HG02759 (cell line): ENCODE measurements at regions not wholly inside any gene's neighbourhood (a gene's known extent, or its start where the extent isn't known, plus 50 kb on each side); places are given as distances from the start of the nearest gene placed in this dataset.
"Not testable (repeated sequence)": the region's sequence is repeated elsewhere in the genome, so short reads cannot be mapped to it uniquely, and the experiment has no call there.

Experiments
- ATAC-seq: cut with Tn5 transposase; IDR thresholded peaks from one replicate; pipeline ENCODE4 v1.9.1; 2021; ENCODE audit warnings: mild to moderate bottlenecking, moderate library complexity; ENCODE audit not compliant: unreplicated experiment

DNA sequence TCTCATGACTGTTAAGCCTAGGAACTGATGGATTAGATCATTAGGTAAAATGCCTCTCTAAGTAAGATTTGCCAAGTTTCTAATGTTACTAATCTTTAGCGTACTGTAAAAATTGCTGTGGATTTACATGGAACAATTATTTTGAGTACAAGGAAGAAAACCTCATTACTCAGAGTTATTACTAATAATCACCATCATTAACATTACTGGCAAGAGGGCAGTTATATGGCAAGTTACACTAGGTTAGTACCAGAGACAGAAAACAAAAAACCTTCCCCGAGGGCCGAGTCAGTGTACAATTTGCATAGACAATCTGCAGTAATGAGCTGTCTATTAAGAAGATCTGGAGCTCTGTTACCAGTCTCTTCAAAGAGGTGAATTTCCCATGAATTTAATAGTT lies 775.6 kb downstream of the GATA3 start:
- no peak for ATAC-seq

DNA sequence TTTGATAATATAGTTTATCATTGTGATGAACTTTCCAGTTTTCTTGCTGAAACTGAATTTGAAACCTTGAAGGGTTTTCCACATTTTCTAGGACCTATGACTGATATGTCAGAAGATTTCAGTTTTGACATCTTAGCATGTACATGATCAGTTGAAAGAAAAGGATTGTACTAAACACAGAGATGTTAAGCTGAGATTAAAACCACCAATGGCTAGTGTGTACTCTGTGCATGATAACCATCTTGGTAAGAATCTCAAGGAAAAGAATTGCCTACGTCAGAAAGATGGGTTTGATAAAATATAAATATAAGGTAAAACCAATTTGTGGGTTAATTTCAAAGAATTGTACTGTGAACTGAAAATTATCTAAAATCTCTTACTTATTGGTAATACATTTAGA lies 776.4 kb downstream of the GATA3 start:
- no peak for ATAC-seq

DNA sequence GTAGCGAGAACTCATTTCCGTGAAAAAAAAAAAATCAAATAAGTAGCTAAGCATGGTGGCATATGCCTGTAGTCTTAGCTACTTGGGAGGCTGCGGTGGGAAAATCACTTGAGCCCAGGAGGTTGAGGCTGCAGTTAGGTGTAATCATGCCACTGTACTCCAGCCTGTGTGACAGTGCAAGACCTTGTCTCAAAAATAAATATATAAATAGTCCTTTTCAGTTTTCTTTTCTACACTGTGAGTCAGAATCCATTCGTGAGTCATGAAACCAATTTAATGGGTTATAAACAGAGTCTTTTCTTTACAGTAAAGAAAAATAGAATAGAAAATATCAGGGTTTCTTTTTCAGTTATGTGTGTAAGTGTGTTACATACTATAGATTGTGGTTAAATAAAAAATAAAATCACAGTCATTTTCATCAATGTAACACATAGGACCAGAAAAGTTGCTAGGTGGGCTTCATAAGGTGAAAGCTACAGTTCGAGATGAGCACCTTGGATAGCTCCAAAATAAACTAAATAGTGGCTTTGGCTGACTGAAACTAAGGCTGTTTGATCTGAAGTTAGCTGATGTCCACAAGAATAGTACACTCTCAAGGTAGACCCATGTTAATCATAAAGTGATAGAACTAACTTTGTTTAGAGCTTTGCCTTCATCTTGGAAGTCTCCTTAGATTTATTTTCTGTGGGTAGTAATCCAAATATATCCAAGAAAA lies 781.1 kb downstream of the GATA3 start:
- no peak for ATAC-seq

DNA sequence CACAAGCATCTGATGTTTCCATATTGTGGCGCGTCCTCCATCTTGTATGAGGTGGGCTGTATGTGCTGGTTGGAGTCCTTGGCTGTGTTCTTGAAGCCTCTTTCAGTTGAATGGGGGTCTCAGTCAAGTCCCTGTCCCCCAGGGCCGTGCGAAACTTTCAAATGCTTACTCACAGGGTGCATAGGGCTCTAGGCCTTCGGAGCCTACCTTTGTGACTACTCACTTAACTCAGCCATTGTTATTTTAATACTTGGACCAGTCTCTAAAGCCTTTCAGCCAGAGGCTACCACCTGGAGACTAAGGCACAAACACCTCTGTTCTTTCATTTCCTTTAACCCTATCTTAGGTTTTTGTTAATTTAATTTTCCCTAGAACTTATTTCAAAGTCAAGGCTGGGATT lies 785.9 kb downstream of the GATA3 start:
- ATAC-seq, result no peak

DNA sequence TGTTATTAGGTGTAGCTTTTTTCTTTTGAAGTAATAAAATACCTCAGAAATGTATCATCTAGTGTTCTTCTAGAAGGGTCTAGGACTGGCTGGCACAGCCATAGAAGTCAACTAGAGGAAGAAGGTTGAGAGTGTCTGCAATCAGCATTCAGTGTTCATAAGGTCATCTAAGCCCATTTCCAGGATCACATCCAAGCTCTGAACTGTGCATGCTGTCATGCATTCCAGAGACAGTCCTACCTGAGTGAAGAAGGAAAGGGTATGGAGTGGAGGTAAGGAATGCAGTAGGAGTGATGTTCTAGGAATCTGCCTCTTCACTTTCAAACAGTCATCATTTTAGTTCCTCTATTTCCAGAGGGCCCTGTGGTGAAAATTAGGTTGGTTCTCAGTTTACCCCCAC lies 789.7 kb downstream of the GATA3 start:
- ATAC-seq, result no peak

DNA sequence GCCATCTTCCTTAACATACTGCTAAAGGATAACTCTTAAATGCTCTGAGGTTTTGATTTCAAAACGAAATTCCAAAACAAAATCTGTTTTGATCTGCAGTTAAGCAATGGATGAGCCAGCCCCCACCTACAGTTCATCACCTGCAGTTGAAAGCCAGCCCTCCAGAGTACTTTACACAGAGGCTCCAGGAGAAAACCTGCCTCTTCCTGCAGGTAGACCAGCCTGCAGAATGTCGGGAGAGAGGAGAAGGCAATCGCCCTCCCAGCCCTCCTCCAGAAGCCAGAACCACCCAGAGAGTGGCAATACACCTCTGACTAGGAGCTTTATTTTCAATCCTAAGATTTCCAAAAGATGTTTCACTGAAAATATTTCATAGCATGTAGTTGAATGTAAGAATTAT lies 798.1 kb downstream of the GATA3 start:
- no peak for ATAC-seq

DNA sequence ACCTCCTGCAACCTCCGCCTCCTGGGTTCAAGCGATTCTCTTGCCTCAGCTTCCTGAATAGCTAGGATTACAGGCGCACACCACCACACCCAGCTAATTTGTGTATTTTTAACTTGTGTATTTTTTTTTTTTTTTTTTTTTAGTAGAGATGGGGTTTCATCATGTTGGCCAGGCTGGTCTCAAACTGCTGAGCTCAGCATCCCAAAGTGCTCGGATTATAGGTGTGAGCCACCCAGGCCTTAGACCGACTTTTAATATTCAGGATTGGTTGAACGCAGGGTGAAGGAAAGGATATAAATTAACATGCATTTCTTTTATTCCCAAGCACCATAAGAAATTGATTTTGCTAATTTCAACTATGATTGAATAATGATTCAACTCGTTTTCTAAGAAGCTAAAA lies 798.6 kb downstream of the GATA3 start:
- ATAC-seq, result no peak

DNA sequence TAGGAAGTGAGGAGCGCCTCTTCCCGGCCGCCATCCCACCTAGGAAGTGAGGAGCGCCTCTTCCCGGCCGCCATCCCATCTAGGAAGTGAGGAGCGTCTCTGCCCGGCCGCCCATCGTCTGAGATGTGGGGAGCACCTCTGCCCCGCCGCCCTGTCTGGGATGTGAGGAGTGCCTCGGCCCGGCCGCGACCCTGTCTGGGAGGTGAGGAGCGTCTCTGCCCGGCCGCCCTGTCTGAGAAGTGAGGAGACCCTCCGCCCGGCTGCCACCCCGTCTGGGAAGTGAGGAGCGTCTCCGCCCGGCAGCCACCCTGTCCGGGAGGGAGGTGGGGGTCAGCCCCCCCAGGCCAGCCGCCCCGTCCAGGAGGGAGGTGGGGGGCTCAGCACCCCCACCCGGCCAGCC lies 814.4 kb downstream of the GATA3 start:
- ATAC-seq, result not testable (repeated sequence)

DNA sequence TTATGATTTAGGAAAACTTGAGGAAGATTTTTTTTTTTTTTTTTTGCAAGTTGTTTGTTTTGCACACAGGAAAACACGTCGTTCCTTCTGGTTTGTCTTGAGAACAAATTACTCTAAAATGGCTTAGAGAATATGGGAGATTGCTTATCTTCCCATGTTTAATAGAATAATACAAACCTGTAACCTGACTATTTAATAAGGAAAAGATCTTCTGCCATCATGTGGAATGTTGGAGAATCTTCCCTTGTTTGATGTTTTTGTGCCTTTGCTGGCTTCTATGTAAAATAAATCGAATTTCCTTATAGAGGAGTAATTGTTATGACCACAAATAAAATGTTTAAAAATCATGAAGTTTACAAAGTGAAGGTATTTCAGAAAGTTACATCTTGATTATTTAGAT lies 818.8 kb downstream of the GATA3 start:
- ATAC-seq, result no peak

DNA sequence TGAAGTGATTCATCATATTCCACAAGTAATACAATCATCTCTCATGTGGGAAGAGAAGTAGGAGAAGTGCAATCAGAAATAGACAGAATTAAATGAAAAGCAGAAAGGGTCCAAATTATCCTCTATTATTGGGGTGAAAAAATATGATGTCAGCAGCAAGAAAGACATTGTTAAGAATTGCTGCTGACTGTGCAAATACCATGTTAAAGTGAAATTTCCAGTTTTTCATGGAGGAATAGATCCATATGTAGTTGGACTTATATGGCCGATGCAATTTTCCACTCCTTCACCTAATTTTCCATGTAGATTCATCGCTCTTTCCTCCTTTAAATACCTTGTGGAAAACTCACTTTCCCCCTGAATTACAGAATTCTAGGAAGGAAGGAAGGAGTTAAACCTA lies 819.8 kb downstream of the GATA3 start:
- no peak for ATAC-seq

DNA sequence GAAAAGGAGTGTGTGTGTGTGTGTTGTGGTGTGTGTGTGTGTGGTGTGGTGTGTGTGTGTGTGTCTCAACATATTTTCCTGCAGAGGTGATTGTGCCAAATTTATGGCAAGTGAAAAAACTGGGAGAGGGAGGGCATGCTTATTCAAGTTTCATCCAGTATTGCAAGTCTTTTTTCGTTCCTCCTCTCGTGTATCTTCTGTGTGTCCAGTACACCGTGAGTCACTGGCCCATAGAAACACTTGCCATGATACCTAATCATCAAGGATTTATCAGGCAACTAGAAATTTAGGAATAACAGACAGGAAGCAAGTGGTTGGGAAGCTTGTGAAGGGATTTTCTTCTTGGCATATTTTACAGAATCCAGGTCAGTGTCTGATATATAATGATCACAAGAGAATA lies 820.5 kb downstream of the GATA3 start:
- ATAC-seq, result no peak

DNA sequence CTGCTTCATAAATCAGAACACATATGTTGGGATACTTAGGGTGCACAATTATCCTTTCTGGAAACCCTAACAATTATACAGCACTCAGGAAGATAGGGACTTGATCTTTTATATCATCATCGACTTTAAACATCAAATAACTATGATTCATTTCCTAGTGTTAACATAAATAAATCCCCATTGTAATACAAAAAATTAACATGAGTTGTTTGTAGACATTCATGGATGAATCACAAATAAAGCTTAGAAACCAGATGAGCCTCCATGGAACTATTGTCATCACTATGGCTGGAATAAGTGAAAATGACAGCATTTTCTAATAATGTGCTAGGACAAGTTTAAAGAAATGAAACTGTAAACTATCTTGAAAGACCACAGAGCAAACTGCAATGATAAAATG lies 821.7 kb downstream of the GATA3 start:
- ATAC-seq, result no peak

DNA sequence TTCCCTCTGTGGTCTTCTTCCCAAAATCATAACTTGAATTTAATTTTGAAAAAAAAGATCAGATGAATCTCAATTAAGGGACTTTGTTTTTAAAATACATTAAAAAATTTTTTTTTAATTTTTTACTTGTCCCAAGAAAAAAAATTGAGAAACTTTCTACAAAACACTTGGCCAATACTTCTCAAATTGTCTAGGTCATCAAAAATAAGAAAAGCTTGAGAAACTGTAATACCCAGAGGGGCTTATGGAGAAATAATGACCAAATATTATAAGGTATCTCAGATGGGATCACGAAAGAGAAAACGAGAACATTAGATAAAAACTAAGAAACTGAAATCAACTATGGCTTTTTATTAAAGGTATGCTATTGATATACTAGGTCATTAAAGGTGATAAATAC lies 835.0 kb downstream of the GATA3 start:
- ATAC-seq, result no peak

DNA sequence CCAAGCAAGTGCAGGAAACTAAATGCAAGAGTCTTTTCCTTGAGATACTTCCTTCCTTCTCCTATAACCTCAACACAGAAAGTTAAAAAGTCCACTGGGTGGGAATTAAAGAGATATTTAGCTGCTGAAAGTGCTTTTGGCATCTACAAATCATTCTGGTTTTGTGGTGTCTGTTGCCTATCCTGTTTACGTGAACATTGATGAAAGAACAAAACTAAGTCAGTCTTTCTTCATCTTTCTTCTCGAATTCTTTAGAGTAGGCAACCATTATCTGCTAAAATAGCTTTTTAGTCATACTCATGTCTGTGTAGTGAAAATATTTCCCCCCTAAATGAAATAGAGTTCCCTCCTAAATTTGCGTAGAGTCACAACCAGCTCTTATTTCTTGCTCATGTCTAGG lies 838.6 kb downstream of the GATA3 start:
- ATAC-seq, result no peak

DNA sequence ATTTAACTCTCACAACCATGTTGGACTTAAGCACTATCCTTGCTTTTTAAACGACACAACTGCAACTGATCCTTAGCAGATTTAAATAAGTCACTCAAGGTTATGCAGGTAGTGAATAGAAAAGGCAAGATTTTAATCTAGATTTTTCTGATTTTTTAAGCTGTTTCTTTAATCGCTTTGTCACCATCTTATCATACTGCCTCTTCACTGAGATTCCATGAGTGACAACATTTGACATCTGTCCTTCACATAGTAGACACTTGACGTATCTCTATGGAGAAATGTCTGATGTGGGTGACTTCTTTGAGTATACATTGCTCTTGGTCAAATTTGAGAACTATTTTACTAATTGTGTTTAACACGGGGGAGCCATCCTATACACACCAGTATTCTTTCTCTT lies 839.7 kb downstream of the GATA3 start:
- ATAC-seq, result no peak

DNA sequence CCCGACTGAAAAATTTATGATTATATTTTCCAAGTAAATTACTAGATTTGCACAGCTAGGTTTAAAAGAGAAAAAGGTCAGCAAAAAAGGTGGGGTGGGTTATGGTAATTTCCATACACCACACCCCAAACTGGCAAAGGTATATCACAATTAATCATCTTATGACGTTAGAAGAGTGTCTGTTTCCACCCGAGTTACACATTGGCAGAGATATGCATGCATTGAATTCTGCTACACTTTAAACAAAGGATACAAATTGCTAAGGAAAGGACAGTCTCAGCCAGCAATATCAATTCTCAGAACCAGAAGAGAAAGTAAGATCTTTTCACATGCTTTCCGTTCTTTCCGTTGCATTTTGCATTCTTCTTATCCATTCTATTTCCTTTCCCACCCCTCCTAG lies 843.3 kb downstream of the GATA3 start:
- no peak for ATAC-seq

DNA sequence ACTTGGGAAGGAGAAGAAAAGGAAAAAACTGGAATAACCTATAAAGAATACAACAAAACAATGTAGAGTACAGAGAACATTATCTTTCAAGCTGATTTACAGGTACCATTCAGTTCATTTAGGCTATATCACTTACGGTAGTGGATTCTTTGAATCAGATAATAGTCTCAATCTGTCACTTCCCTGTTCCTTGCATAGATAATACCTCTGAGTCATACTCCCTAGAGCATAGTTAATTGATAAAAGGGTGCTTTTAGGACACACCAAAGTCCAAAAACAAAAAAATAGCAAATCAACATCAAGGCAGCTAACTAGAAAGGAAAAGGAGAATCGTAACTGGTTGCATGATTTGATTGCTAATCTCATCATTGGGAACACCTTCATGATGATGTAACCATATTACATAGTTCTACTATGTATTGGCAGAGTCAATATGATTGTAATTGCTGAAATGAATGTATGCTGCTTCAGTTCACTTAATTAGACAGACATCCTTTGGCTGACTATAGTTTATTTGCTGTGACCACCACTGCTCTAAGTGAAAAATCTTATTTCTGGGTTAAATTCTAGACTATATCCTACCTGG lies 844.4 kb downstream of the GATA3 start:
- ATAC-seq, result no peak

DNA sequence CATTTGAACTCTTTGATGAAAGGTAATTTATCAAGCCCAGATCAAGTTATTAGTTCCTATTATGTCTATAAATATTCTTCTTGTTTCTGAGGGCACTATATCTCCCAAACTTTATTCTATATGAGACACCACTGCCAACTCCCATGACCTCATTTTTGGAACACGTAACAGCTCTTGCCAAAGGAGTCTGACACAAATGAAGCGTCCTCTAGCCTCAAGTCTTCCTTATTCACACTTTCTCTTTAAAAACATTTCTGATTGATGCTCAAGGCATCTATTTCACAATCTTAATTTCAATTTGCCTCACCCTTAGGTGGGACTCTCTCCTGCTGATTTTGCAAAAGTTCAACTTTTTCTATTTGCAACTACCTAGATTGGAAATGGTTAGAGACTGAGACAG lies 848.4 kb downstream of the GATA3 start:
- no peak for ATAC-seq

DNA sequence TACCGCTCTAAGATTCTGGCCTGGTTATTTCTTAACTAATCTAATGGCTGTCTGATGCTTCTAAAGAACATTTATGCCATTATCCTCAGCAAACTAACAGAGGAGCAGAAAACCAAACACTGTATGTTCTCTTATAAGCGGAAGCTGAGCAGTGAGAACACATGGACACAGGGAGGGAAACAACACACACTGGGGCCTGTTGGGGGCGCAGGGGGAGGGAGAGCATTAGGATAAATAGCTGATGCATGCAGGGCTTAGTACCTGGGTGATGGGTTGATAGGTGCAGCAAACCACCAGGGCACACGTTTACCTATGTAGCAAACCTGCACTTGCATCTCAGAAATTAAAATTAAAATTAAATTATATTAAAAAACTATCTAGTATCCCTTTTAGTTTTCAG lies 853.5 kb downstream of the GATA3 start:
- no peak for ATAC-seq

DNA sequence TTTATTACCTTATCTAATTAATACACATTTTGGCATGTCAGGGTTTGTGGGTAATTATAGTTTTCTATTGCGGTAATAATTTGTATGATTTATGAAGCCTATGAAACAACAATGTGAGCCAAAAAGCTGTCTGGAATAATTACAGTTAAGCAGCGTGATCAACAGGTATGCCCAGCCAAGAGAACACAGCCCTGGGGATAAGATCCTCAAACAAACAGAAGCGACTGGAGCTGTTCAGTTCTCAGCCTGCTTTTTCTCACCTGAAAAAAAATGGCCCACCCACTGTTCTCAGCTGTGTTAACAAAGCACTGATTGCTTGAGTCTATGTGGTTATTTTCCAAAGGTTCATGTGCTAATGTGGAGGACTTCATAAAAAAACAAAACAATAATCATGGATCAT lies 855.8 kb downstream of the GATA3 start:
- no peak for ATAC-seq

DNA sequence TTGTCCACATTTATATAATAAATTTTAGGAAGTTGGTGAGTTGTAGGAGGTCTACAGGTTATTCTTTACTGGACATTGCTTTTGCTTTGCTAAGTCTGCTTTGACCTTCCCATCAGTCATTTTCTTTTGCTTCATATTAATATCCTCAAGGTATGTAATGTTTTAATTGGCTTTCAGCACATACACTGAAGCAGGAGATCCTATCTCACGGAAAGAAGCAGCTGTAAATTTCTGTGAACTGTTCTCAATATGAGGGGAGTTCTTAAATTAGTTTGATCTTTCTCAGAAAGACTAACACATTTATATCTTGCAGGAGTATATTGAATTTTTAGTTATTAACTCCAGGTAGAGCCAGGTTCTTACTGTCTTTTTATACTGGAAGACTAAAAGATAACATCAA lies 856.5 kb downstream of the GATA3 start:
- no peak for ATAC-seq

DNA sequence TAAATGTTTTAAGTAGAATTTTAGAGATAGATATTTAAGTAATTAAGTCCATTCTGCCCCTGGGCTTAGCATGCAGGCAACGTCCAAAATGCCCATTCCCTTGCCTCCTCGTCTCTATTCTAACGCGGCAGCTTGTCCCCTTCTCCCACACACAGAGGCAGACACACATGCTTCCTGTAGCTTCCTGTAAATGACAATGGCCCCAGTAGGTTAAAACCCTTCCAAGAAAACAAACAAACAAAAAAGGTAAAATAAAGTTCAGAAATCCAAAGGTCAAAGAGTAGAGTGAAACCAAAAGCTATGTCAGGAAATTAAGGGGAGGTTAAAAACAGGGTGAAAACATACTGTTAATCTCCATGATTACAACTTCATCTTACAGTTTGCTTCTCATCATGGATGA lies 857.6 kb downstream of the GATA3 start:
- no peak for ATAC-seq

DNA sequence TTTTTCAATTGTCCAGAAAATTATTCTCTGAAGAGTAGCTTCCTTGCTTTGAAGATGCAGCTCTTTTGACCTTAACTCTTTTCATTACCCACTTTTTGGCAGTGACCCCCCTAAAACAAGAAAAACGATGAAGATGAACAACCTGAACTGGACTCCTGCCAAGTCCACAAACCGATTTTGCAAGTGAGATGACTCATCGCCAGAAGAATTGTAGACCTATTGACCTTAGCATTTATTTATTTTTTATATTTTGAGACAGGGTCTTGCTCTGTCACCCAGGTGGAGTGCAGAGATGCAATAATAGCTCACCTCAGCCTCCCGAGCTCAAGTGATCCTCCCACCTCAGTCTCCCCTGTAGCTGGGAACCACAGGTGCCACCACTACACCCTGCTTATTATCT lies 859.2 kb downstream of the GATA3 start:
- ATAC-seq, result no peak
